NCI-H510A treated with DMSO at 0.1 percent for 48 hours (cell line): ENCODE measurements at regions not wholly inside any gene's neighbourhood (a gene's known extent, or its start where the extent isn't known, plus 50 kb on each side); places are given as distances from the start of the nearest gene placed in this dataset.
A peak's percentile ranks its signal among the peaks of the same experiment; 100 is the strongest.

ENCODE experiments used
- DNase-seq: peaks from one replicate; lab custom pipeline; 2025; lab: John Stamatoyannopoulos, UW

DNA sequence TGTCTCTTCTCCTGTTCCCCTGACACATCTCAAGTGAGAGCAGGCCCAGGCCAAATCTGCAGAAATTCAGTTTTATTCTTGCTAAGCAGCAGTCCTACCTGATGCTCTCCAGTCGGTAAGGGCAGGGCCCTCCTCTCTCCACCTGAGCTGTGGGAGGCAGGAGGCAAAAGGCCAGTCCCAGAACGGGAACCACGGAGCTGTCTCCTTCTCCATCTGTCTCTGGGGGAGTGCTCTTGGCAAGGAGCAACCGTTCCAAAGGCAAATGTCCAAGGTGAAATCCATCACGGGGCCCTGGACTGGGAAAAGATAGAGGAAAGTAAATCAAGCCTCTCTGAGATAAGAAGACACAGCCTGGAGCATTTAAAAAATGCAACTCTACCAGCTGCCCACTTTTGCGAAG, 65.2 kb upstream of the CDON start:
- no peak for DNase-seq

DNA sequence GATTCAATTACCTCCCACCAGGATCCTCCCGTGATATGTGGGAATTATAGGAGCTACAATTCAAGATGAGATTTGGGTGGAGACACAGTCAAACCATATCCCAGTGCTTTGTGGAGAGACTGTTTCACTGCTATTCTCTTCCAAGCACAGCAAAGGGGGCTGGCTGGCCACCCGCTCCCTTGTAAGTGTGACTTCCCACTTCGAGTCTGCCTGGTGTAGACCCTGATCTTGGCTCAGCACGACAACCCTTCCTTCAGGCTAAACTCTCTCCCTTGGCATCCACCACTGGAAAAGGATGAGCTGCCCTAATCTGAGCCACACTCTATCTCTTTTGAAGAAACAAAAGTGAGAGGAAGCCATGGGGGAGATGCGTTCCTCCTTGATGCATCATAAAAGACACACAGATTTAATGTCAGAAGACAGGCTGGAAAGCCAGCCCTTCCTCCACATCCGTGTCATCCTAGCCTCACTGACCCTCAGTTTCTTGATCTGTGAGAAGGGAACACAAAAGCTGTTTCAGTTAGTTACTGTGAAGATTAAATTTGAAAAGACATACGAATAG, 64.7 kb upstream of the CDON start:
- no peak for DNase-seq

DNA sequence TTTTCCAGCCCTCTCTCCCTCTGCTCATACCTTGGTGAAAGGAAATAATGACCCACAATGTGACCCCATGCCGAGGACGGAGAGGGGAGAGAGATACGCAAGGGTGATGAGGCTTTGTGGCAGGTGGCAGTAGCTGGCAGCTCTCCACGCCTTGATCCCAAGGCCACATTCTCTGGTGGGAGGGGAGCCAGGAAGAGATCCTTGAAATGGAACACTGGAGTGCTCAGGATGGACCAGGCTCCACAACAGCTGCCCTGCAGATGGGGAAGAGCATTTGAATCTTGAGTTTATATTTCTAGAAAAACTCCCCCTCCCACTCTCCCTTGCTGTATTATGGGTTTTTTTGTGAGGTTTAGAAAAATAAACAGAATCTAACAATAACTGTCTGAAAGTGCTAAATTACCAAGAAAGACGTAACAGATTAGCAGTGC, 61.6 kb upstream of the CDON start:
- DNase-seq, result no peak

DNA sequence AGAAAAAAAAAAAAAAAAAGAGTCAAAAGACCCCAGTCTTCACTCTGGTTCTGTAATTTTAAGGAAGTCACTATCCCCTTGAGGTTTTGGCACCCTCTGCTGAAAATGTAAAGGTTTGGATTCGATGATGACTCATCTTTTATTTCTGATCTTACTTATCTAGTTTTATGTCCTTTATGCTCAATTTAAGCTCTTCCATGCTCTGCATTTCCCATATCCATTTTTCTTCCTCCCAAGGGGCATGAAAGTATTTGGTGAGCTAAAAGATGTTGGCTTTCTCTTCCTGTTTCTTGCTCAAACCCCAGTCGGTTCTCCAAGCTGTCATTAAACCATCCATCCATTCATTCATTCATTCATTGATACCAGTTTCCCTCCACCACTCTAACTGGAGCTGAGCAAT, 61.0 kb upstream of the CDON start:
- no peak for DNase-seq

DNA sequence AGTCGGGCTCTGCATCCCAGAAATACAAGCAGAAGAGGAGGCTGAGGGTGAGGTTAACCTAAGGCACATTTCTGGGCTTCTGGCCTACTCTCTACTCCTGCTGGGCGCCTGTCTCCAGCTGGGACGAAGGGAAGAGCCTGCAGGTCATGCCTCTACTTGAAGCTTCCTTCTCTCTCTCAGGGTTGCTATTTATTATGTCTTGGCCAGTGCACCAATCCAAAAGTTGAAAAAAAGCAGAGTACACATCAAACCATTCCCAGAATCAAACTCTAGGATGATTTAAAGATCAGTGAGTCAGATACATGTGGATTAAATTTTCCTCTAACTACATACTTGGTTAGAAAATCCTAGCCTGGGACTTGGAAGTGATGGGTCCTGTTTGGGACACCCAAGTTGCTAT, 60.2 kb upstream of the CDON start:
- no peak for DNase-seq

DNA sequence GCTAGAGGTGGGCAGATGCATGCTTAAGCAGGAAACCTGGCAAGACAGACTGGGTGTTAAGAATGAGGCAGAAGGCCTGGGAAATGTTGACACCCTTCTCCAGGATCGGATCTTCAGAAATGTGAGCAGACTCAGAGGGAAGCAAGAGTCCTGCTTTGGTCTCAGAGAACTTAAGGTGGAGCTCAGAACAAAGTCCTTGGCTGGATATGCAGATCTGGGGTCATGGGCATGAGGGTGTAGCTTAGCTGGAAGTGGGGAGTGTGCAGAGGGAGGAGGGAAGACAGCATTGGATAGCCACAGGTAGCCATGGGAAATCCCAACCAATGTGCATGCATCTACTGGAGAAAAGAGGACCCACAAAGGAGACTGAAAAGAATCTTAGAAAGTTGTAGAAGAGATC, 58.6 kb upstream of the CDON start:
- no peak for DNase-seq

DNA sequence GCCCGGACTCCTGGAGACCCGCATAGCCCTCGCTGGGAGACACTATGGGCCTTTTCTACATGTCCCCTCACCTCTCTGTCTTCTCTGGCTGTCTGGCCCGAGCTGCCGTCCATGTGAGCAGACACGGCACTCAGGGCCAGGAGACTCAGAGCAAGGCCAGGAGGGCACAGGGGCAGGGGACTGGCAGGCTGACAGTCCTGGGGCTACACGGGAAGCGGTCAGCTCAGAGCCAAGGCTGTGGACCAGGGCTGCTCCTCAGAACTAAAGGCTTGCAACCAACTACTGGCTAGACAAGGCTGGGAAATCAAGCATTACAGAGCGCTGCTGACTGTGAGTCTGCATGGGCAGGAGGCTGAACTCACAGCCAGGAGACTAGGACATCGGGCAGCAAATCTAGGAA, 56.1 kb upstream of the CDON start:
- DNase-seq, result no peak

DNA sequence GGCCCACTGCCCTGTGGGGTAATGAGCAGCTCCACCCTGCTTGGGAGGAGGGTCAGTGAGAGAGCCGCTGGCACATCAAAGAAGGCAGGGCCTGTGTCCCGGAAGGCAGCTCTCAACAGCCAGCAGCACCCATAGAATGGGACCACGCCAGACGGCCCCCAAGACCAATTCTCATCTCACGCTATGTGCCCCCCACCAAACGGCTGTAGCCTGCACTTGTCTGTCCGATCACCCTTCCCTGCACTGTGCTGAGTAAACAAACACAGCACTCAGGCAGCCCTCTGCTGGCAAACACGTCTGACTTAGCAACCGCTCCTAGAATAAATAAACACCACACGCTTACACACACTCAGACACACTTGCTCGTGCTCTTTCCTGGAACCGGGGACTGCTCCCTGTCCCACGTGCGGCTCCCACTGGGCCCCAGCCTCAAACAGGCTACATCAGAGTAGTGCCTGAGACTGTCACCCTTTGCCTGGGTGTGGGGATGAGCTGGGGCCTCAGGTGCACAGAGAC, 53.2 kb upstream of the CDON start:
- peak; percentile 95 for DNase-seq

DNA sequence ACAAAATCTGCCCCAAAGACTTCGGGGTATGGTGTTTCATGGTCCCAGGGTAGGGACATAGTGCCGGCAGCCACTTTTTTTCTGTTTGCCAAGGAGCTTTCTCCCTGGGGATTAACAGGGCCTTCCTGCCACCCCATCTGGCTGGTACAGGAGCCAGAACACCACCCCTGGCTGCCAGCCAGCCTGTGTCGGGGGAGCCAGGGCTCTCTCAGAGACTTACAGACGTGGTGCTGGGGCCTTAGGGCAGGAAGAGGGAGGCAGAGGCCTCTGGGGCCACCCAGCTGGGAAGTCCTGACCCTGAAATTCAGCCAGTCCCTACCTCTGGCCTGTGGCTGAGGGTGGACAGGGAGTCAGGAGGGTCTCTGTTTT, 52.4 kb upstream of the CDON start:
- DNase-seq, result peak; percentile 66

DNA sequence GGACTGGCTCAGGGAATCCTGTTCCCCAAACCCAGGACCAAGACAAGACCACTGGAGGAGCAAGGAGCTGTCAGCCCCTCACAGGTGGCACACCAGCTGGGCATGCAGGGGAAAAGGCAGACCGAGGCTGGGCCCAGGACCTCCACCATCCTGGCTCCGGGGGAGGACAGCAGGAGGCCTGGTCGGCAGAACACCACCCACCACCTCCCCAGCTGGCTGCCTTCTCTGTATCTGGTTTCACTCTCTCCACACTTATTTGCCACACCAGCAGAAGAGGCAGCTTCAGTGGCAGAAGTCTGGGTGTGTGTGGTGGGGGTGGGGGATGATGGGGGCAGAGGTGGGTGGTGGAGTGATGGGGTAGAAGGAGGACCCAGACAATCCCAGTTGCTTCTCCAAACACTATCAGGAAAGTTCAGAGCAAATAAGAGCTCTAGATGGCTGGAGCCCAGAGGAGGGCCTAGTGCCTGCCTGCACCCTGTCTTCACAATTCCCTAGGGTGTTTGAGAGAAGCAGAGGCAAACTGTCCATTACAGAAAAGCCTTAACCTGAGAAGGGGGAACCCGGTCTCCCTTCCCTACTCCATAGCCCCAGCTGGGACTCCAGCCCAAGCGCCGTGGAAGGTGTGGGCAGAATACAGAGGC, 51.9 kb upstream of the CDON start:
- peak; percentile 74 for DNase-seq

DNA sequence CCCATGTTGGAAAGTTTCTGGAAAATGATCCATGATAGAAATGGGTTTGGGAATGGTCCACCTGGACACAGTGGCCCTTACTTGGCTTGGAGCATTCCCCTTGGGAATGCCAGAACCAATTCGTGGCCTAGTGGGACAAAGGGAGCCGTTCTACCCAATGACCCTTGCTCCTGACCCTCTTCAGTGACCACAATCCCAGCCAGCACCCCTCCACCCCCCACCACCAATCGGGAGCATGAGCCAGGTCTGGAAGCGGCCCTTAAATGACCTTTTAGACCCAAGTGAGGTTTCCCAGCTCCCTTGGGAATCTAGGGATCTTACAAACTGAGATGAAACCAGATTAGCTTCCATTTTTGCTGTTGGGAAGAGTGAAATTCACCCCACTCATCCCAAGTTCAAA, 51.3 kb upstream of the CDON start:
- no peak for DNase-seq

DNA sequence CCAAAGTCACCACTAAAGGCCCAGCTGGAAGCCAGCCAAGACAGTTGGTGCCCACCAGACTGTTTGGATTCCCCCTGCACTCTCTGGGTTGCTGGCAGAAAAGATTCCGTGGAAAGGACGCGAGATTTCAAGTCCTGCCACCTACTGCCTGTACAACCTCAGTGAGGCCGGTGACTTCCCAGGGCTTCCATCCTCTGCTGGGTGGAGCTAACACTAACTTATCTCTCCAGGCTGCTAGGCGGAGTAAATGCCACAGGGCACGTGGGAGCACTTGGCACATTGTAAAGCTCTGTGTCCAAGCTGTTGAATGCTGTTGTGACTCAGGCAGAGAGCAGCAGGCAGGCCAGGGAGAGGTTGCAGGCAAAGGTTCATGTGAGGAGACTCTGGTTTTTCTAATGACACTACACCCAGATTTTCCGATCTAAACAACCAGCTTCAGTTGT, 50.9 kb upstream of the CDON start:
- DNase-seq, result peak; percentile 87

DNA sequence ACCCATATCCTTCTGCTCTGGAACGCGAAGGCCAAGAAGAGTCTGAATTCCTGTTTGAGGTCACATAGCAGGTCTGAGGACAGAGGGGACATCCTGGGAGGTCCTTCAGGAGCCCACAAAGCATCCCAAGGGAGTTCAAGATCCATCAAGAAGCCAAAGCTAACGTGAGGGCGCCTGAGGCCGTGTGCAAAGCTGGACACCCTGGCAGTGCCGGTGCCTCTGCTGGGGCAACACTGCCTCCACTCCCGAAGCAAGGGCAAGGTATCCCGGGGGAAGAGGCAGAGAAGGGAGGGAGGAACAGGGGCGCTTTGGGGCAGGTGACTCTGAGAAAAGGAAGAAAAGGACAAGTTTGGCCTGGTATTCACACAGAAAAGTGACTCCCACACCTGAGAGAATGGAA, 50.3 kb upstream of the CDON start:
- DNase-seq, result no peak

DNA sequence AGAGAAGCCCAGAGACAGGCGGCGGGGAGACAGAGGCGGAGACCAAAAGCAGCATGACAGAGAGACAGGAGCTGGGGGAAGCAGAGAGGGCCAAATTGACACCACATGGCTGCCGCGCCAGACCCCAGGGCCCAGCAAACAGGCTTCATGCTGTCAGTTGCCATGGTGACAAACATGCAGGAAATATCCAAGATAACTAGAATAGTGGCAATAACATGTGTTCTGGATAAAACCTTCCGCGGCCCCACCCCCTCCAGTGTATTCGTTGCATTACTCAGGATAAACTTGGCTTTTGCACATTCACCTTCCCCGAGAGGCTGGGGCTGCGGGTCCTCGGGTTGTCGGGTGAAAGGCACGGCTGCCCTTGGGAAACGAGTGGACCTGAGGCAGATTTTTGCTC, 49.9 kb upstream of the CDON start:
- no peak for DNase-seq
